DMS 273 (cell line): ENCODE measurements at regions not wholly inside any gene's neighbourhood (a gene's known extent, or its start where the extent isn't known, plus 50 kb on each side); places are given as distances from the start of the nearest gene placed in this dataset.
A peak's percentile ranks its signal among the peaks of the same experiment; 100 is the strongest.

Experiments used
- DNase-seq: peaks from one replicate; lab custom pipeline; 2025; ENCODE audit not compliant: unreplicated experiment; lab: John Stamatoyannopoulos, UW

DNA sequence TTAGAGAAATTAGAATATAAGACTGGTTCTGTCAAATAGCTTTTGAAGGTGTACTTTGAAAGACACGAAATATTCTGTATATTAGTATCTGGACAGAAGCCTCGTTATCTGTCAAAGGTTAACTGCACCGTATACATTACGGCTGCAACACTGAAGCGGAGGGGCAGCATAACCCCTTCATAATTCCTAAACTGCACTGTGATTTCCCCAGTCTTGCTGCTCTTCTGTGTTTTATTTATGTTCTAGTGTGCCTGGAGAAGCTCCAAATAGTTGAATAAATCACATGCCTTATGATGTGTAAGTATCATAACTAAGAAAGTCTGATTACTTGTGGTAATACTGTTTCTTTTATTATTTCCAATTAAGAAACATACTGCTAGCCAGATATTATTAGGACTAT lies 285.7 kb upstream of the ROBO2 start:
- DNase-seq: no peak

DNA sequence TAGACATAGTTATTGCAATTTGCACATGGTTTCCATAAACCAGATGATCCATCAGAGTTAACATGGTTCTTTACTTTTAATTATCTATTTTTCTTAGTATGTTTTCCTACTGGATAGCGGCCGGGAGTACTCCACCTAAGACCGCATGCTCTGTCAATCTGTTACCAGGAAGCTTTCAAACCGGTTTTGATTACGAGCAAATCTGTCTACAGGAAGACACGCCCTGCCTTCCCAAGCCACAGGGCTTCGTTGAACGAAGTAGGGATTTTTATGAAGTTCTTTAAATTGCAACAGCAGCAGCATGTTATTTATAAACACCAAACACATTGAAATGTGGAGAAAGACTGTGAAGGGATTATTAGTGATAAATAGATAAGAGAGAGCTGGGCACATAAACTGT lies 283.3 kb upstream of the ROBO2 start:
- DNase-seq: no peak

DNA sequence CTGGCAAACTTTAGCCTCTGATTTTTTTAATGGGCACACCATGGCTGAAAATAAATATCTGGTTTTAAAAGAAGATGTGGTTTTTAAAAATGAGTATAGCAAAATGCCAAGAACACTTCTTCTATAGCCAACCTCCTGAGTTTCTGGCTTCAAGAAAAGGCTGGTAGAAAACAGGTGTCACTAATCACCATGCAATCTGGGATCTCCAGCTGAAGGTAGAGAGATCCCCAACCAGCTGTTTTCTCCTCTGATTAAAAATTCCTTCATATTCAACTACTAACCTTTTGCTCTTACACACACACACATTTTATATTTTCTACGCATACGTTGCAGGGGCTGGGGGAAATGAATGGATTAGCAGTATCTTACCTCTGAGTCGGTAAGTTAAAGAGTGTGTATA lies 279.6 kb upstream of the ROBO2 start:
- DNase-seq: no peak

DNA sequence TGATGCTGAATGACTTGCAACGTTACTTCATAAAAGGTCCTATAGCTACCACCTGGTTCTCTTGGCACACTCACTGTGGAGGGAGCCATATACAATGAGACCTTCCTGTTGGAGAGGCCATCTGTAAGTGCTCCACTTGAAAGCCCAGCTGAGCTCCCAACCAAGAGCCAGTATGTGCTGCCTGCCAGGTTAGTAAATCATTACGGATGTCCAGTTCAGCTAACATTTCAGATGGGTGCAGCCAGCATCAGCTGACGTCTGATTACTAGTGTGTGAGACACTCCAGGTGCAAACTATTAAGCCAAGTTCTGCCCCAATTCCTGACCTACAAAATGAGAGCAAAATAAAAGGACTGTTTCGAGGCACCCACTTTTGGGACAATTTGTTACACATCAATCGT lies 274.4 kb upstream of the ROBO2 start:
- DNase-seq: no peak

DNA sequence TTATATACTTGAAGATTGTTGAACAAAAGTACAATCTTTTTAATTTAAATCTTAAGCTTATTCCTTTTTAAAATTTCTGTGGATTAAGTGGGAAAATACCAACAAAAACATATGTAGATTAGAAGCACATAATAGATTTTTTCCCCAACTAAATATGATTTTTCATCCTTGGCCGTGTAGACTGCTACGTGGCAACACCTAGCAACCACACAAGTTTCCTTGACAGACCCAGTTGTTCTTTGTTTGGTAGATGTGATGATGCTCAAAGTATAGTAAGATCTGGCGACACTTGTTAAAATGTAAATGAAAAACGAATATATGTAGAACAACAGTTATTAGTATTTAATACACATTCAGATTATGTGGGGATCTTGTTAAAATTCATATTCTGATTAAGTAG lies 271.0 kb upstream of the ROBO2 start:
- DNase-seq: no peak

DNA sequence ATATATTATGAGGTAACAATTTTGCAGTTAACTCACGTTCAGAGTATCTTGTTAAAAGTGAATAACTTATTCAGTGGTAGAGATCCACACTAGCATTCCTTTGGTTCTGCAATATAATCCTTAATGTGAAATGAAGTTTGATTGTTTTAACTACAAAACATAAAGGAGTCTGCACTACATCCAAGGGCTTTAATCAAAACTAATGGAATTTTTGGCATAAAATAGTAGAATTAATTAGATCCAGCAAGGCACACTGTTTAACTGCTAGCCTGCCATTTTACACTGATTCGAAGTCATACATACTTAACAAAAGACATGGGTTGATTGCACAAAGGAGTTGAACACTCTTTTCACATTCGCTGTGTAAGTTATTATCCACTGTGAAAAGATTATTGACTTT lies 263.0 kb upstream of the ROBO2 start:
- DNase-seq: no peak

DNA sequence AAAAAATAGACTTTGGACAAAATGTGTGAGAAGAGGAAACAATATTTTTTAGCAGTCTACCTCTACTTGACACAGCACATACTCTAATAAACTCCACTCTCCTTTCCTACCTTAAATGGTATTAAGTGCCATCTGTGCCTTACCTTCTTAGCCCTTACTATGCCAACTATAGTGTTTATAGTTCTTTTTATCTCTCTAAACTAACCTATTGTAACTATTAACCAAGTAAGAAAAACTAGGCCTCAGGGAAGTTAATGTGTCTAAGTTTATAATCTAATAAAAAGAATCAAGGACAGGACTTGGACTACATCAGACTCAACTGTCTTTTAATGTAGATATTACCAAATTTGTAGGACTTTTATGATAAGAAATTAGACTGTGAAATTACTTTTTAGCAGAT lies 251.7 kb upstream of the ROBO2 start:
- no peak for DNase-seq

DNA sequence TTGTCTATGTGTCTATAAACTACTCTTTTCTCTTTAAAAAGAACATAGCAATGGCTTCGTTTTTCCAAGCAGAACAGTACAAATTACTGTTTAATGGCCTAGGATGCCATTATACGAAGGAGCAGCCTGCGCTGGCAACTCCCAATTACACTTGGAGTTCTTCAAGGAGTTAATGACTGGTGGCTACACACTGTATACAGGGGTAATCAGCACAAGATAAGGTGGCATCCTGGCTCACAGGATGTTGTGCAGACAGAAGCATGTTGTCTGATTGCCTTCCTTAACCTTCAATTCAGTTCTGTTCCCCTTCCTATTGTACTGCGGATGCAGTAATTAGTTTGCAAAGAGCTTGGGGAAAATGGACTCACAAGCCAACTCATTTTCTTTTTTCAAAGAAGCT lies 250.7 kb upstream of the ROBO2 start:
- no peak for DNase-seq

DNA sequence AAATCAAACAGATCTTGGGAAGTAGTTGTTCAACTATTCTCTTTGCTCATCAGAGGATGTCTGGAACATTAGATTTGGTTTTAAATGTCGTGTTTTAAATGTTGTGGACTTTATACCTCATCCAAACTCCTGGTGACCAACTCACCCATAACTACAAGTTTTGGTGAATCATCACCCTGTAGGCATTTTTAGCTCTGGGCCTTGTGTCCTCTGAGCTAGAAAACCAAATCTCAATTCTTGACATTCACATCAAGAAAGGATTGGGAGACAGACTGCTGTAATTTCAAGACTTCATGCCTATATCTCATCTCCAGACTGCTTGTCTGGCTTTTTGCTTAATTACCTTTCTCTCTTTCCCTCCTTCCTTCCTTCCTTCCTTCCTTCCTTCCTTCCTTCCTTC lies 228.5 kb upstream of the ROBO2 start:
- DNase-seq: no peak

DNA sequence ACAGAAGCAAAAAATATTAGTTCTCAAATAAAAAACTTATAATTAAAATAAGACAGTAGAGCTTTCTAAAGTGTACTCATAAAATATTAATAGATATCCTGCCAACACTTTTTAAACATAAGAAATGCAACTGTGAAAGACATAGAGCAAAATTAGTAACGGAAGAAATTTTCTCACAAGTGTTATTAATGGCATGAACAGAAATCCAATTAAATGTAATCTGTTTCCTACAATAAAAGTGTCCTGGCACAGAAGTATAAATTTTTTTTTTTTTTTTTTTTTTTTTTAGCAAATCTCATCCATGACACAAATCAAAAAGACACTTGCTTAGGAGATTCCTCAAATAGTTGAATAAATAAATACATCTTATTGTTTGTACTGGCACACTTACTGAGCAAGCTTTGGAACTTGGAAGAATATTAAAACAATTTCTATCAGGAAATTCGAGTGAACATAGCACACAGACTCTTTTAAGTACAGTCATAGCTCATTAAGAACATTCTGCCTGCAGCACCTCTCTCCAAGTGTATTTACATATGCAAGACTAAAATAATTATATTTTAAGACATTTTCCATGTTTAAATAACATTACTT lies 227.2 kb upstream of the ROBO2 start:
- no peak for DNase-seq

DNA sequence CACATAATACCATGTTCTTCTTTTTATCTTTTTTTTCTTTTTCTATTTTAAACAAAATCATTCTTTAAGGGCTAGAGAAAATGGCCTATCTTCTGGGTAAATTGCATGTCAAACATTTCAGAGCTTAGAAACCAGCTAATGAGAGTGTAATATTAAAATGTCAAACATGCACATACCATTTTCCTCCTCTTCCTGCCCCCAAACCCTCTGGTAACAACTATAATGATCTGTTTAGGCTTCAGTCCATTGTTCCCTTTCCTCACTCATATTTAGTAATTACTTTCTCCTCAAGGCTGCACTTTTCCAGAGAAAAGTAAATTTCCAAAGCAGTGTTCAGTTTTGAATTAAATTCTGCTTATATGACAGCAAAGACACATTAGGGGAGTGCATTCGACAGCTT lies 224.3 kb upstream of the ROBO2 start:
- DNase-seq: no peak

DNA sequence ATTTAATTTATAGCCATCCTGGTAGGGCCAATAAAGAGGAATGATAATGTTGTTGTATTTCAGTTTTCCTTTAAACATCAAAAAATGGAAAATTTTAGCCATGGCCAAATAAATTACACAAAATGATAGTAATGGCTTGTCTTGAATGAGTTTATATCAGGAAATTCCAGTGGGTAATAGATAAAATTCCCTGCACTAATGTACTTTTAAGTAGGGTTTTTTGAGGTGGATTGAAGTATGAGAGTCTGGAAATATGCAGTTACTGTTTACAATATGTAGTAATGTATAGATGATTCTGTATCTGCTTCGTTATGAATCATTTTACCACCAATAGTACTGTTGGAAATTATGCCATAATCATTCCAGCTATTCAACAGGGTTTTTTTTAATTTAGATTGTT lies 219.4 kb upstream of the ROBO2 start:
- no peak for DNase-seq

DNA sequence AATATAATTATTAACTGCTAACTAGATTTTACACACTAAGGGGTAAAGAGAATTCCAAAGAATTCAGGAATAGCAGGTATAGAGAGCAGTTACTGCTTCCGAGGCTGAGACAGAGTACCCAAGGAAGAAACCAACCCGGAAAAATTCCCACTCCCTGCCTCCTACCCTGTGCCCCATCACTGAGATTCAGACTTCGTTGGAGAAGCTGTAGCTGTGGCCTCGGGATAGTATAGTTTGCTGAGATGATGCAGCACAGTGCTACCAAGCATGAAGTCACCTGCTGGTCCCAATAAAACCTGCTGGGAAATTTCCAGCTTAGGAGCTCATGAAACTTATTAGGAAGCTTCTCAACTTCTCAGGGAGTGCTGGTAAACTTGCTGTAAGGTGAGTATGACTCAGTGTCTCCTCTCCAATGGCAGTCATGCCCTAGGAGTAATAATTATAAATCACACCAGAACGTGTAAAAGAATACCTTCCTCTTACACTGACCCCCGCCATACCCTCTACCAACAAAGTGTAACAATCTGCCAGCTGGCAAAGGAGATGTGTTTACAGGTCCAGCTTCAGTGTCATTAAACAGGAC lies 215.2 kb upstream of the ROBO2 start:
- DNase-seq: peak; percentile 2

DNA sequence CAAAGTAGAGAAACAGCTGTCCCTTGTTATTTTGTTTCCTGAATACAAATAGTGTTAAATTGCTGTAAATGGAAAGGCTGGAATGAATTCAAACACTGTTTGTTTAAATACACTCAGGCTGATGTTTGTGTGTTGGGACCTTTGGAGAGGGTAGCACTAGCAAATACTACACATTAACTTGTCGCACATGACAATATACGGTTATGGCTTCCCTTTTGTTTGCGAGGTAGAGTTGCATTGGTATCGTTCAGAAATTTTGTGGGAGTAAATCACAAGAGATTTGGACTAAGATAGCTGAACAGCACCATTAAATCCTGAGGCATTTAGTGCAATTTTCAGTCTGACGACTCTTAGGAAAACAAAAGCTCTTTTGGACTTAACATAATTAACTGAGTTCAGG lies 213.0 kb upstream of the ROBO2 start:
- no peak for DNase-seq

DNA sequence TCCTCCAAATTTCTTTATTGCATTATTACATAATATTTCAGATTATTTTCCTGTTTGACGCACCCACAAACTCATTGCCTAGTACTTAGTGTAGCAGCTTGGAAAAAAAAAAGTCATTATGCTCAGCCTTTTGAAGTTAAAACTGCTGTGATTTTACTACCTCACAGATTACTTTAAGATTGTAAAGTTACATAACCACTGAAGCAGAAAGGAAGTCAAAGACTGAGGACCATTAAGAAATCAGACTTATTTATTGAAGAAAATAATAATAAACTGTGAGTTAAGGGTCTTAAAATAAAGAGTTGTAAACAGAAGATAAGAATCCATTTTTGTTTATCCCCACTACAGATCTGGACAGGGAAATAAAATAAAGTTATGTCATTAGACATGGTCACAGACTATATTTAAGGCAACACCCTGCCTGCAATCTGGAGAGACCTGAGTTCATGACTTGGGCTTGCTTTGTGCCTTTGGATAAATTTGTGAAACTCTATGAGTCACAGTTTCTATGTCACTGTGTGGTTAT lies 212.1 kb upstream of the ROBO2 start:
- peak; percentile 0 for DNase-seq

DNA sequence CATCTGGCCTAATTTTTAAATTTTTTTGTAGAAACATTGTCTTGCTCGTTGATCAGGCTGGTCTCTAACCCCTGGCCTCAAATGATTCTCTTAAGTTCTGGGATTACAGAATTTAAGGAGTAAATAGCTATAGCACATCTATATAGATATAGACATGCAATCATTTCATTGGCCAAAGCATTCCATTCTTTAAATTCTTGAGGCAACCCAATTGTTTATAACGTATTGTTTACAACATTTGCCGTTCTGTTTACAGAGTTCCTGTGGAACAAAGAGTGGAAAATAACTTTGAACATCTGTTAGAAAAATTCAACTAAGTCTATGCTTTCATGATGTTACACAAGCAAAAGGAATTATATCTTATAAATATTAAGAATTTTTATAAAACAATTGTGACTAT lies 205.2 kb upstream of the ROBO2 start:
- DNase-seq: no peak

DNA sequence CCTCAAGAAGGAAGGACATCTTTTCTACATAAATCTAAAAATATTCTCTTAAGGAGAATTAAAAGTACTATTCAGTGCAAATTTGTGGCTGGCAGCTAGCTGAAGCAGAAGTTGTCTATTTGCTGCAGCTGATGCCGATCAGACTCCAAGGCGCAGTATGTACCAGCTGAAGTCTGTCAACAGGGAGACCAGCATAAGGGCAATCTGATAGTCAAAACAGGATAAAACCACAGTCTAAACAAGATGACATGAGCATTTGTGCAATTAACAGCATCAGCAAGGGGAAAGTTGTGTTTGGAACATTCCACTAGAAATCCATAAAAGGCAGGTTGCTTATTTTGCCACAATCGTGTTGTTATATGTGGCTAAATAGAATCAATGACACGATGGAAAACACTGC lies 198.2 kb upstream of the ROBO2 start:
- DNase-seq: no peak

DNA sequence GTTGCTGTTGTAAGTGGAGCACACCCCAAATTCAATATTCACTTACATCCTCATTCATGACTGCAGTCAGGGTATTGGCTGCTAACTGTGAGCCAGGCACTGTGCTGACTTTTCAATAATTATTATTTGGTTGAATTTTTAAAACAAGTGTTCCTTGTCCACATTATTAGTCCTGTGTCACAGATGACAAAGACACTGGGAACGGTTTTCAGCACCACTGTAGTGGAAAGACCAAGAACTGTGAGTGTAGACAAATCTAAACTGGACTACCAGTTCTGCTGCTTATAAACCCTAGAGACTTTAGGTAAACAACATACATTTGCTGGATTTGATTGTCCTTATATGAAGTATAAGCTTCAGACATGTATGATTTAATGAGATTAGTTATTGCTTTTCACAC lies 197.7 kb upstream of the ROBO2 start:
- DNase-seq: no peak

DNA sequence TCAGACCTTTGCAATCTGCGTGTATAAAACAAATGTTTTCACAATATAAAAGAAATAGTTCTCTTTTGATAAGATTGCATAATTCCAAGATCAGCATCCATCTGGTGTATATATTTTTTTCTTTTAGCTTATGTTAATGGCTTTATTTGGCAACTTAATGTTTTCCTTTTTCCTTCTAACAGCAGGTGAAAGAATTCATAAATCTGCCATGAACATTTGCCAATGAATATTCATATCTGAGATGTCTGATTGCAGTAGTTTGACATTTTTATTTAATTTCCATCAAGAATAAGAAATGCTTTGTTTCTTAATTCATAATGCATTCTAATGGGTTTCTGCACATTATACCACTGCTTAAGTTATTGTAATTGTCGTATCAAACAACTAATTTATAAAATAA lies 184.4 kb upstream of the ROBO2 start:
- DNase-seq: no peak

DNA sequence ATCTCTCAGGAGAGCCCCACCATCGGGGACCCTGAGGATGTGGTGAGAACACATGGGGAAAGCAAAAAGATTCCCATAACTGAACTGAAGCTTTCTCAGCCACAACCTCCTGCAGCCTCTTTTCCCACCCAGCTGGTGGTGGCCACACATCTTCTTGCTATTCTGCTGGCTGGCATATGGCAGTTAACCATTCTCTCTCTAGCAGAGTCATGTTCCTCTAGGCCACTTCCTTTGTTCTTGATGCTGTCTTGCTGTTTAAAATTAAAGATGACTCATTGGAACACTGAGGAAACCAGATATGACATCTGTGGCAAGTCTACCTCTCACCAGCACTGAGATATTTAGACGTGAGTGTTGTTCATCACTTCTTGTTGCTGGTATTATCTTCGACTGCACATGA lies 180.3 kb upstream of the ROBO2 start:
- peak; percentile 10 for DNase-seq

DNA sequence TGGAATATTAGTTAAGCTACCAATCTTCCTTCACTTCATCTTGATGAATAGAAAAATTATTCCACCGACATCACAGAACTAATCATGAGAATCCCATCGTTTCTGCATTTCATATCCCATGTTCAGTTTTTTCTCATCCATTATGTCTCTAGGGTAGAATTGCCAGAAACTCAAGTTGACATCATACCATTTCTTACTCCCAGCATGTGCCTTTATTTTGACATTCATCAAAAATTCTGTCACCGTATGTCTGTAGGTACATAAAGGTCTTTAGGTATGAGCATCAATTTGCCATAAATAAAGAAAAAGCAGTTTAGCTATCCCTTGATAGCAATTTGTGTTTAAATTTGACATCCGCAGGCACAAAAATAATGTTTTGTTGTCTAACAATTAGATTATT lies 175.5 kb upstream of the ROBO2 start:
- no peak for DNase-seq

DNA sequence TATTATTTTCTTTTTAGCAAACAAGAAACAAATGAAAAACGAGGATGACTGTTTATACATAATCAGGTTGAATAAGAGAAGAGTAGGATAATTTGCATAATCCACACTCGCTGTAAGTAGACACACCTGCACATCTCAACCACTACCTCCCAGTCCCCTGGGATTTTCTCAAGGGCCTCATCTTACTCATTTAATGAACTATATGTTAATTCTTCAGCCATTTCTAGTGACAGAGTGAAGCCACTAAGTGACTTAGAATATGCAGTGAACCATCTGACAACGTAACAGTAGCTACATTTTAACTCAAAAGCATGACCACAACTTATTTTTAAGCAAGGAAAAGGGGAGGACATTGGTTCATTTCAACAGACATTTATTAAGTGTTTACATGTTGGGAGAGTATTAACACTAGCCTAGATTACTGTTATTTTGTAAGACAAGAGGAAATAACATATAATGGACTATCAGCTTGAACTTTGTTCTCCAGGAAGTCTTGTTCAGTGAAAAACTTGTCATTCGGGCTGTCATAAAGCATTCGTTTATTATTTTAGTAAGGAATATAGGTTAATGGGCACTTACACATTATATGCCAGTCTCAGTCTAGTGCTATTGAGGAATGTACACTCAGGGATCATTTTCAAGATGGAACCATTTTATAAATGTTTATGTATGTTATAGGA lies 173.0 kb upstream of the ROBO2 start:
- no peak for DNase-seq
